SK-MEL-5 (cell line): ENCODE measurements at regions not wholly inside any gene's neighbourhood (a gene's known extent, or its start where the extent isn't known, plus 50 kb on each side); places are given as distances from the start of the nearest gene placed in this dataset.
"Not testable (repeated sequence)": the region's sequence is repeated elsewhere in the genome, so short reads cannot be mapped to it uniquely, and the experiment has no call there.

ENCODE experiments used
- DNase-seq: peaks from one replicate; pipeline ENCODE4 v3.0.0-alpha.2; 2016; ENCODE audit warnings: low read depth, low spot score
- in situ Hi-C: cut with HindIII; loops from 2 replicates; pipeline ENCODE4 v1.10.0; 2016; ENCODE audit warnings: low sequenced_read_pairs, high pct_unique_total_duplicates, low pct_unique_long_range_greater_than_20kb

- DNase-seq = no peak
- in situ Hi-C loops = no loop called here
Observed at GRCh38 chr16:63907251-63907650, 1214.6 kb downstream of the CDH11 start.

GRCh38 chr16:63904930-63905329 is 1216.9 kb downstream of the CDH11 start:
- in situ Hi-C loops = no loop called here
- no peak for DNase-seq

GRCh38 chr16:63904182-63904581 is 1217.7 kb downstream of the CDH11 start:
- in situ Hi-C loops = no loop called here
- no peak for DNase-seq

GRCh38 chr16:63896383-63897109 is 1225.3 kb downstream of the CDH11 start:
- no peak for DNase-seq
- in situ Hi-C loops = no loop called here

- in situ Hi-C loops = no loop called here
- DNase-seq = no peak
Observed at GRCh38 chr16:63890723-63891122, 1231.1 kb downstream of the CDH11 start.

GRCh38 chr16:63890081-63890480 is 1231.8 kb downstream of the CDH11 start:
- in situ Hi-C loops = no loop called here
- no peak for DNase-seq

- no peak for DNase-seq
- in situ Hi-C loops = no loop called here
Observed at GRCh38 chr16:63883091-63883490, 1238.8 kb downstream of the CDH11 start.

- DNase-seq = no peak
- in situ Hi-C loops = no loop called here
Observed at GRCh38 chr16:63882576-63882975, 1239.3 kb downstream of the CDH11 start.

- in situ Hi-C loops = no loop called here
- no peak for DNase-seq
Observed at GRCh38 chr16:63880948-63881347, 1240.9 kb downstream of the CDH11 start.

- in situ Hi-C loops = no loop called here
- no peak for DNase-seq
Observed at GRCh38 chr16:63877401-63877800, 1244.5 kb downstream of the CDH11 start.

GRCh38 chr16:63876103-63876502 is 1245.8 kb downstream of the CDH11 start:
- DNase-seq = no peak
- in situ Hi-C loops = no loop called here

- in situ Hi-C loops, DNase-seq: not testable (repeated sequence)
Observed at GRCh38 chr16:63860700-63861099, 1261.2 kb downstream of the CDH11 start.

GRCh38 chr16:63856537-63856936 is 1265.3 kb downstream of the CDH11 start:
- no peak for DNase-seq
- in situ Hi-C loops = no loop called here

GRCh38 chr16:63850979-63851378 is 1270.9 kb downstream of the CDH11 start:
- no peak for DNase-seq
- in situ Hi-C loops = no loop called here

GRCh38 chr16:63841271-63841670 is 1280.6 kb downstream of the CDH11 start:
- DNase-seq = no peak
- in situ Hi-C loops = no loop called here

GRCh38 chr16:63830061-63830460 is 1291.8 kb downstream of the CDH11 start:
- in situ Hi-C loops = no loop called here
- DNase-seq = no peak

GRCh38 chr16:63822818-63823217 is 1299.0 kb downstream of the CDH11 start:
- in situ Hi-C loops = no loop called here
- DNase-seq = no peak

- in situ Hi-C loops = no loop called here
- DNase-seq = no peak
Observed at GRCh38 chr16:63816276-63816675, 1305.6 kb downstream of the CDH11 start.

GRCh38 chr16:63813862-63814261 is 1308.0 kb downstream of the CDH11 start:
- in situ Hi-C loops = no loop called here
- DNase-seq = no peak

- no peak for DNase-seq
- in situ Hi-C loops = no loop called here
Observed at GRCh38 chr16:63808730-63809129, 1313.1 kb downstream of the CDH11 start.
